BJ (cell line): ENCODE measurements at regions not wholly inside any gene's neighbourhood (a gene's known extent, or its start where the extent isn't known, plus 50 kb on each side); places are given as distances from the start of the nearest gene placed in this dataset.

Experiments used
- CTCF ChIA-PET: fragments of 350-600 bp; formaldehyde crosslinking; extraction: SDS; loops from one replicate; lab custom pipeline; 2021; ENCODE audit warnings: antibody characterized with exemption, inconsistent platforms; lab: Yijun Ruan, JAX
- POLR2A ChIA-PET: fragments of 300-600 bp; sonication (Branson Sonifier 250); formaldehyde crosslinking; extraction: SDS; loops from one replicate; lab custom pipeline; 2021; ENCODE audit warnings: antibody characterized with exemption; lab: Charles Lee
- DNase-seq: peaks from one replicate; pipeline ENCODE4 v3.0.0-alpha.2; 2011; ENCODE audit warnings: low read depth
- H3K27me3 ChIP-seq: 2 replicates; pipeline ENCODE4 v1.6.0; 2011; ENCODE audit warnings: low read length; ENCODE audit not compliant: control insufficient read depth, insufficient read depth
- H3K36me3 ChIP-seq: 2 replicates; pipeline ENCODE4 v1.5.1; 2011; ENCODE audit warnings: low read length; ENCODE audit not compliant: control insufficient read depth, insufficient read depth
- H3K4me3 ChIP-seq: 2 replicates; pipeline ENCODE4 v1.5.1; 2011; ENCODE audit warnings: low read depth, mild to moderate bottlenecking, control low read depth, low read length
- TF ChIP-seq, protein P1 (sequence below): IDR thresholded peaks from 2 replicates; pipeline ENCODE4 v1.5.1; 2011; ENCODE audit warnings: low read depth, mild to moderate bottlenecking, control low read depth, inconsistent platforms, low read length, moderate library complexity; ENCODE audit not compliant: insufficient read depth

DNA sequence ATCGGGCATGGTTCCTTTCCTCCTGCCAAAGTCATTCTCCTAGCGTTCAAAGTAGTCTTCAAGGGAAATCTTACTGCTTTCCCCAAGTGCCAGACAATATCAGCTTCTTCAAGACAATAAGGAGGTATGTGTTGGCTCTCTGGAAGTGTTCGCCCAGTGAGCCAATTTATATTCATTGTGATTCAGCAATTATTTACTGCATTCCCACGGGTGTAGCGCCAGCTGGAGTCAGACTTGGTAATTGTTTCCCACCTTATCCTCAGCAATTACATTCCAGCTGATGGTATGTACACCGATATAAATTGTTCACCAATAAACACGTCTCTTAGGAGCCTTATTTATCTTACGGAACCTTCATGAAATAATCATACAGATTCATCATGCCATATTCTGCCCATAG, 103.6 kb upstream of the CTNNB1 start:
- H3K27me3 ChIP-seq: peaks cover 1% of the 10 kb centered on the region; the same call in 1 of the 2 replicates
- H3K36me3 ChIP-seq: no peaks in the 10 kb centered on the region
- TF ChIP-seq, protein P1, sequence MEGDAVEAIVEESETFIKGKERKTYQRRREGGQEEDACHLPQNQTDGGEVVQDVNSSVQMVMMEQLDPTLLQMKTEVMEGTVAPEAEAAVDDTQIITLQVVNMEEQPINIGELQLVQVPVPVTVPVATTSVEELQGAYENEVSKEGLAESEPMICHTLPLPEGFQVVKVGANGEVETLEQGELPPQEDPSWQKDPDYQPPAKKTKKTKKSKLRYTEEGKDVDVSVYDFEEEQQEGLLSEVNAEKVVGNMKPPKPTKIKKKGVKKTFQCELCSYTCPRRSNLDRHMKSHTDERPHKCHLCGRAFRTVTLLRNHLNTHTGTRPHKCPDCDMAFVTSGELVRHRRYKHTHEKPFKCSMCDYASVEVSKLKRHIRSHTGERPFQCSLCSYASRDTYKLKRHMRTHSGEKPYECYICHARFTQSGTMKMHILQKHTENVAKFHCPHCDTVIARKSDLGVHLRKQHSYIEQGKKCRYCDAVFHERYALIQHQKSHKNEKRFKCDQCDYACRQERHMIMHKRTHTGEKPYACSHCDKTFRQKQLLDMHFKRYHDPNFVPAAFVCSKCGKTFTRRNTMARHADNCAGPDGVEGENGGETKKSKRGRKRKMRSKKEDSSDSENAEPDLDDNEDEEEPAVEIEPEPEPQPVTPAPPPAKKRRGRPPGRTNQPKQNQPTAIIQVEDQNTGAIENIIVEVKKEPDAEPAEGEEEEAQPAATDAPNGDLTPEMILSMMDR: no peak
- H3K4me3 ChIP-seq: no peak overlapping the region
- ChIA-PET POLR2A (no interaction called here), CTCF (no interaction called here)
- DNase-seq: no peak

DNA sequence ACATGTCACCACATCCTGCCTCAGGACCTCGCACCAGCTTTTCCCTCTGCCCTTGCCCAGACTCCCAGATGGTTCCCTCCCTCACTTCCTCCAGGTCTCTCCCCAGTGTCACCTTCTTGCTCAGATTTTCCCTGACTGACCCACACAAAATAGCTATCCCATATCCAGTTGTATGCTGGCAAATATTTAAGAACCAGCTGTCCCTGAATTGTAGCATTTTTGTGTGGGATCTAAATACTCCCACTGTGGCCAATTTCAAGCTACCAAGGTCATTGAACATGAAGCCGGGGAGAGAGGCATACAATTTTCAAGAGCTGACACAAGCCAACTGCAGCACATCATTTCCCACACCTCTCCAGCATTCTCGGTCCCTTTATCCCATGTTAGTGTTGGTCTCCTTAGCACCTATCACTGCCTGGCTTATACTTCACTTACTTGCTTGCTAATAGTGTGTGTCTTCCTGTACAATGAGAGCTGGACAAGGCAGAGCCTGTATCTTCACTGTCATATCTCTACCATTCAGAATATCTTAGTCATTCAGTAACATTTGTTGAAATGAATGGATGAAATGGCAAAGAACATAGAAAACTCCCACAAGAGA, 101.3 kb upstream of the CTNNB1 start:
- TF ChIP-seq, protein P1: no peak
- POLR2A ChIA-PET: no interaction called here
- DNase-seq: no peak
- peaks cover 1% of the 10 kb centered on the region; the same call in 1 of the 2 replicates for H3K27me3 ChIP-seq
- CTCF ChIA-PET: interaction anchor here (0.5 kb wide), 1 partner anchor 389 kb away, joined by 3 read pairs; no protein-coding TSS in a partner anchor
- H3K4me3 ChIP-seq: no peak overlapping the region
- no peaks in the 10 kb centered on the region for H3K36me3 ChIP-seq

DNA sequence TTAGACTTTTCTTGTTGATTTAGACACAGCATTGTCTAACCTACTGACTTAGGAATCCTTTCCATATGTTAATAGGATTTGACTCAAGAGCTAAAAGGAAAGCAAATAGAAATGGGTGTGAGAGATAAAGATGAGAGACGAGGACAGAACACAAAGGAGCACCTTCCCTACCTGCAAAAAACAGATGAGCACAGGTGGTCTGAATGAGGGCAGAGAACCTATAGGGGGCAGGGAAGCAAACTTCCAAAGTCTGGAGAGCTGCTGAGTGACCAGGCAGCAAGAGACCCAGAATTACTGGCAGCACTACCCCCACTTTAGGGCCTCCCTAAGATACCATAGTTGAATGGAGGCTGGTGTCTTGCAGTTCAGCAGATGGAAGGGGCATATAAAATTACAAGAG, 98.1 kb upstream of the CTNNB1 start:
- no peak overlapping the region for H3K4me3 ChIP-seq
- POLR2A ChIA-PET: no interaction called here
- TF ChIP-seq, protein P1: no peak
- DNase-seq: no peak
- H3K36me3 ChIP-seq: no peaks in the 10 kb centered on the region
- H3K27me3 ChIP-seq: peaks cover 1% of the 10 kb centered on the region; the same call in 1 of the 2 replicates
- CTCF ChIA-PET: no interaction called here

DNA sequence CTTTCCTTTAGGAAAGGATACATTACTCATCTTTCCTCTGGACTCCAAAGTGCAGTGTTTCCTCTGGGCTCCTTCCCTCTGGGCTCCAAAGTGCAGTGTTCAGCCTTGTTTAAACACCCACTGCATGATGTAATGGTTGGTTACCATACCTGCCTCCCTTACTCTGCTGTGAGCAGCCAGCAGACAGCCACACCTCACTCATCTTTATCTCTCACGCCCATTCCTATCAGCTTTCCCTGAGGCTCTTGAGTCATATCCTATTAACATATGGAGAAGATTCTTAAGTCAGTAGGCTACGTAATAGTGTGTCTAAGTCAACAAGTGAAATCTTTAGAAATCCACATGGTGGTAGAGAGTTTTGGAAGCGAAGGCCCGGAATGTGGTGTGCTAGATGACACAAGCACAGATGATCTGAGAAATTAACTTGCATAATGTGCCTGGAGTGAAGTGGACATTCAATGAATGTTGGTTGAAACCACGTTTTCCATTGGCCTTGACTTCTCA, 97.2 kb upstream of the CTNNB1 start:
- Histone ChIP-seq H3K36me3 (no peaks in the 10 kb centered on the region), H3K4me3 (no peak overlapping the region), H3K27me3 (peaks cover 1% of the 10 kb centered on the region; the same call in 1 of the 2 replicates)
- TF ChIP-seq, protein P1: no peak
- POLR2A ChIA-PET: no interaction called here
- CTCF ChIA-PET: no interaction called here
- no peak for DNase-seq

DNA sequence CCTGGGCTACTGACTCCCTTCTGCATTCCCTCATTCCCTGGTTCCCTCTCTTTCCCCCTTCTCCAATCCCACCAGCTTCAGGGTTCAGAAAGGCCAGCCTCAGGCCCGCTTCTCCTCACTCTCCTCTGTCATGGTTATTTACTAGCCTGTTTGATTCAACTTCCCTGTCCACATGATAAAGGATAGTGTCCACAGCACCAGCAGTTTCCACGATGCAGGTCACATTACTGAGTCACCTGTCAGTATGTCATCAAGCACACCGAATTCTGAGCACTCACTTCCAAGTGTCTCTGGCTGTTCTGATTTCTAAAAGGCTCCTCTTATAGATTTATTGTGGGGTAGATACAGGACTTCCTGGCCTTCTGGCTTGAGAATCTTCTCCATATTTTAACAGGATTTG, 96.6 kb upstream of the CTNNB1 start:
- DNase-seq: no peak
- H3K27me3 ChIP-seq: peaks cover 1% of the 10 kb centered on the region; the same call in 1 of the 2 replicates
- CTCF ChIA-PET: no interaction called here
- TF ChIP-seq, protein P1: no peak
- H3K36me3 ChIP-seq: no peaks in the 10 kb centered on the region
- POLR2A ChIA-PET: no interaction called here
- H3K4me3 ChIP-seq: no peak overlapping the region
